Lung microvascular endothelial cell (primary cell): ENCODE measurements at regions not wholly inside any gene's neighbourhood (a gene's known extent, or its start where the extent isn't known, plus 50 kb on each side); places are given as distances from the start of the nearest gene placed in this dataset.

Experiments
- DNase-seq, 2 donors: peaks; one replicate each; pipeline versions ENCODE4 v3.0.0 to v3.0.0-alpha.2; 2010; ENCODE audit warnings: low read depth in 2 of 2

DNA sequence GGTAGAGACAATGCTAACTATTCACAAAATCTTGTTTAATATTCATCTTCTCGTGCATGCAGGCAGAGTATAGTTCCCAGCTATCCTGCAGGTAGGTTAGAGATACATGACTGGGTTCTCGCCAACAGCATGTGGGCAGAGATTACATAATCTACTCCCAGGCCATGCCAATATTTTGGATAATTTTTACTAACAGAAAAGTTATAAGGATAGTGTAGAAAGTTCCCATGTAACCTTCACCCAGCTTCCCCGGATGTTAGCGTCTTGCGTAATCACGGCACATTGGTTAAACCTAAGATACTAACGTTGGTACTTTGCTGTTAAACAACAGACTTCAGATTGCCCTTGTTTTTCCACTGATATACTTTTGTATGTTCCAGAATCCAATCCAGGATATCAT, 215.5 kb upstream of the LARGE1 start:
- no peak for DNase-seq

DNA sequence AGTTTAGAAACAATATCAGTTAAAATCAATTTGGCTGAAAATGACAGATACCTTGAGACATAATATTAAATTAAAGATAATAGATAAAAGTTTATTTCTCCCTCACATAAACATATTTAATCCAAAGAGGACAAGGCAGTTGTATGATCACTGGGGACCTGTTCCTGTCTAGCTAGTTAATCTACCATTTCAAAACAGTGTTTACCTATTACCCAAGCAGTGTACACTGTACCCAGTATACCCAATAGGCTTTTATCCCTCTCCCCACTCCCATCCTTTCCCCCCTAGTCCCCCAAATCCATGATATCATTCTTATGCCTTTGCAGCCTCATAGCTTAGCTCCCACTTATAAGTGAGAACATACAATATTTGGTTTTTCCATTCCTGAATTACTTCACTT, 229.7 kb upstream of the LARGE1 start:
- DNase-seq = no peak

DNA sequence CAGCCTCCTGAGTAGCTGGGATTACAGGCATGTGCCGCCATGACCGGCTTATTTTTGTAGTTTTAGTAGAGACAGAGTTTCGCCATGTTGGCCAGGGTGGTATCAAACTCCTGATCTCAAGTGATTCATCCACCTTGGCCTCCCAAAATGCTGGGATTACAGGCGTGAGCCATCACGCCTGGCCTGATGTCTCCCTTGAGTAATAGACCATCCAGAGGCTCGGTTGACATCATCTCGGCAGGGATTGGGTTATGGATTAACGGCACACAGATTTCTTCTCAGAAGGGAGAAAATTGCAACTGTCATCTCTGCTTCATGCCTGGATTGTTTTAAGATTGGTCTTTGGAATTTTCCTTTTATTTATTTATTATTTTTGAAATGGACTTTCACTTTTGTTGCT, 239.2 kb upstream of the LARGE1 start:
- DNase-seq = no peak

DNA sequence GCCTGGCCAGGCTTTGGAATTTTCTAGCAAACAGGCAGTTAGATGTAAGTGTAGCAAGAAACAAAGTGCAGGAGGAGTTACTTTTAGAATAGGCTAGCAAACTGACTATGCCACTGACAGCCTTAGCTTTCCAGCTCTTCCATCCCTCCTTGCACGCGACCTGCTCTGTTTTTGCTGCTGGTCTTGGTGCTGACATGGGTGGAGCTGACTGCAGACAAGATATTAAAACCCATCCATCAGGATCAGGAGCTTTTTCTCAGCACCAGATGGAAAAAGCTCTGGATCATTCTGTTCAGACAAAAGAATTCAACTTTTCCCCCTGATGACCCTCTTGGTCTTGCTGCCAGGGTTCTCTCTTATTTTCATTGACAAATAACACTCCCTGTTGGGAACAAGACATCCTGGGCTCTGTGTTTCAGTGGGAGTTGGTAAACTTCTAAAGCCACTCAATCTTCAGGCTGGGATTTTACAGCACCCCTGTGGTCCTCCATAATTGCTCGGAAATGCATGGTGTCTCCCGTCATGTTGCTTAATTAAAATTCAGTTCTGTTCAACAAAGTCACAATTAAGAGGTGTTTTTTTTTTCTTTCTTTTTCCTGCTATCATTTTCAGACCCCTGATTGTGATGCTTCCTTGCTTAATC, 240.0 kb upstream of the LARGE1 start:
- DNase-seq = no peak

DNA sequence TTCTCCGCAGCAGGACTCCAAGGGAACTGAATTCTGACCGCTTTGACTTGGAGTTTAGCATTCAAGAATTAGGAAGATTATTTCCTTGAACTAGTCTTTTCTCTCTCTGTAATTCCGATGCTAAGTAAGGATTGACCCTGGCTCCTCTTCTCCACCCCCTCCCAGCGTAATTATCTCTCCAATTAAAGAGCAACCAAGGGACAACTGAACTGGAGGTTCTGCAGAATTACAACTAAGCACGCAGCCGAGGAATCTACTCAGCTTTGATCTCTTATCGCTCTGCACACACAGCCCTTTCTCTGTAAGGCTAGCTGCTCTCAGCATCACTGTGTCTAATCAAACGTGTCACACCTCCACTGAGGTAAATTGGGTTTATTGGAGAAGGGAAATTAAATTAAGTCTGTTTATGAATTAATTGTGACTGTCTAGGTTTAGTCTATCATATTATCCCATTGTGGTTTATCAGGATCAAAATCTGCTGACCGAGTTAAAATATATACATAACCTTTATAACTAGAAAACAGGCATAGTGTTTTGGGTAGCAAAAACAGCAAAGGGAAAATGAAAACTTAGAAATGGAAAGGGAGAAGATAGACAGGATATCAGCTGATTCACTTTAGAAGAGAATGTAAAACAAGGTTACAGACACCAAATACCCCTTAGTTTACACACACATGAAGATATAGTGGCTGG, 241.3 kb upstream of the LARGE1 start:
- DNase-seq = no peak

DNA sequence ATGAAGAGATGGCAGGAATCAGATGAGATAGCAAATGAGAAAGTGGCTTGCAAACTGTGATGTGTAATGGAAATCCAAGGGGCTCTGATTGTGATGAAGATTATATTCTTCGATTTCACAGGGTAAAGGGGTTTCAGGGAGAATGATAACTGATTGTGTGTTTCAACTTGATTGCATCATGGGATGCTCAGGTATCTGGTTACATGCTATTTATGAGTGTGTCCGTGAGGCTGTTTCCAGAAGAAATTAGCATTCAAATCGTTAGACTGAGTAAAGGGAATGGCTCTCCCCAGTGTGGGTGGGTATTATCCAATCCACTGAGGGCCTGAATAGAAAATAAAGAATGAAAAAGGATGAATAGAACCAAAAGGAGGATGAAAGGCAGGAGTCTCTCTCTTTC, 278.7 kb upstream of the LARGE1 start:
- no peak for DNase-seq

DNA sequence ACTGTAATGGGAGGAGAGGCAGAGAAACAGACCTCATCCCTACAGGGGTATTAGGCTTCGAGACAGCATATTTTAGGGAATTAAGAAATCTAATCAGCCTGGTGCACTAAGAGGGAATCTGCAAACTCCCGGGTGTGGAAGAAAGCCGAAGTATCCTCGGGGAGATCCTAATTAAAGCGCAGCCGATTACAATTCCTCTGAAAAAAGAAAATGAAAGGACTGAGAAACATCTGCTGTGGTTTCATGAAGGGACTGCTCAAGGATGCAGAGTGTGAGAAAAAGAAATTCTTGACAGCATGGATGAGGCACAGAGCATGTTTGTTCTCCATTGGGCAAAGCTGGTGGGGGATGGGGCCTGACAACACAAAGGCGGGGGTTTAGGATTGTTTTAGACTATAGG, 290.0 kb upstream of the LARGE1 start:
- no peak for DNase-seq

DNA sequence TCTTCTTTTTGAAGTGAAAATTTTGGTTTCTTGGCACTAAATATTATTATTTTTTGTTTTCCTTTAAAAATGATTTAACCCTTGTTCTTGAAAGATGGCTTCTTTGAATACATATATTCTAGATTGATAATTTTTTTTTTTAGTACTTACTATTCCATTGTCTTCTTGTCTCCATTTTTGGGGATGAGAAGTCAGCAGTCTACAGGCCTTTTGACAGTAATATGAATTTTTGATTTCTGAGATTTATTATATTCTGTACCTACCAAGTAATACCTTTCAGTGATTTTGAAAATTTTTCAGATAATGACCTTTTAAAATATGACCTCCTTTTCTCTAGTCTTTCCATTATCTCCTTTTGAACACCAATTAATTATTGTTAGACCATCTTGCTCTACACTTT, 294.1 kb upstream of the LARGE1 start:
- no peak for DNase-seq

DNA sequence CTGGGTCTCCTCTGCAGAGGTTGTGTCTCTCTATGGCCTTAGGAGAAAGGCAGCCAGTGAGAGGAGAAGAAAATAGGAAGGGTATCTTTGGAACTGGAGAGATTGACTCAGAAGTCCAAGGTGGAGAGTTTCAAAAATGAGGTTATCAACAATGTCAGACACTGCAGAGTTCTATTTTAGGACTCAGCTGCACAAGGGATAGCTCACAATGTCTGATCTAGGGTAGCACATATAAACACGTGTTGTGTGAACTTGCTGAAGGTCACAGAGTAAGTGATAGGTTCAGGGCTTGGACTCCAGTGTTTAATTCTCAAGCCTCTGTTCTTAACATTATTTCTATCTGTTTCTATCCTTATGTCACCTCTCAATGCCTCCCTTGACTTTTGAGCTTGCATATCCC, 305.0 kb upstream of the LARGE1 start:
- no peak for DNase-seq

DNA sequence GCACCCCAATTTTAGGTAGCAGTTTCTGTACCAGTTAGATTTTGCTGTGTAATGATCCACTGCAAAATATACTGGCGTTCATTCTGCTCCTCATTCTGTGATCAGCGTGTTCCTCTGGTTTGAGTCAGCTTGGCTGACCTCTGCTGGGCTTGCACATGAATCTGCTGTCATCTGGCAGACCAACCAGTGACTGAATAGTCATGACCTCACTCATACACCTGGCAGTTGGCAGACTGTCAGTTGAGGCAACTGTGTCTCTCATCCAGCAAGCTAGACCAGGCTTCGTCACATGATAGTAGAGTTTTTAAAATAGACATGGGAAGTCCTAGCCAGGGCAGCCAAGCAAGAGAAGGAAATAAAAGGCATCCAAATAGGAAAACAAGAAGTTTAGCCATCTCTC, 316.3 kb upstream of the LARGE1 start:
- DNase-seq = no peak

DNA sequence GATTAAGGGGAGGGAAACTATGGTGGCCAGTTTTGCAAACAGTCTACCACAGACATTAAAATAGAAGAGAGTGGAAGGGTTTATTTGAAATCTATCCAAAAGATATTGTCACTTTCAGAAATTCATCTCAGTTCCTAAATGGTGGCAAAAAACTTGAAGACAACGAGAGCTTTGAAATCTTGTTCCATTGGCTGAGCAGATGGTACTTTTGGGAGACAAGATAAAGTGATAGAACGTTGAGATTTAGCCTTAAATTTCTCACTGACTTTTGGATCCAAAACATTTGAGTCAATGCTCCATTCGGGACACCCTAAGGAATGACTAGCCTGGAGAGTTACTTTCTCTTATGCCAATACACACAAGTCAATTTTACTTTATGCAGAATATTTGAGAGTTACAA, 319.1 kb upstream of the LARGE1 start:
- DNase-seq = no peak

DNA sequence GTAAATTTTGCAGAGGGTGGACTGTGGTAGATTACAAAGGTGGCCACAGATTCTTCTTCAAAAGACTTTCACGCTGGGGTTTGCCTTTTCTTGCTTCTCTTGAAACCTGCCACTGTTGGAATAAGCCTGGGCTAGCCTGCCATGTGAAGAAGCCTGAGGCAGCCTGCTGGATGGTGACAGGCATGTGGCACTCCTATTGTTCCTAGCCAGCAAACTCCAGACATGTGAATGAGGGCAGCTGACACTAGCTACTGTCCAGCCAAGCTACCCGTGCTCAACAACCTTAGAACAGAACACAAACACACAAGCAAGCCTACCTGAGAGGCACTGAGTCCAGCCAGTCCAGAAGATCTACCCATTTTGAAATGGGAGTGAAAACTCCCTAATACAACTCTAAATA, 322.7 kb upstream of the LARGE1 start:
- DNase-seq = no peak

DNA sequence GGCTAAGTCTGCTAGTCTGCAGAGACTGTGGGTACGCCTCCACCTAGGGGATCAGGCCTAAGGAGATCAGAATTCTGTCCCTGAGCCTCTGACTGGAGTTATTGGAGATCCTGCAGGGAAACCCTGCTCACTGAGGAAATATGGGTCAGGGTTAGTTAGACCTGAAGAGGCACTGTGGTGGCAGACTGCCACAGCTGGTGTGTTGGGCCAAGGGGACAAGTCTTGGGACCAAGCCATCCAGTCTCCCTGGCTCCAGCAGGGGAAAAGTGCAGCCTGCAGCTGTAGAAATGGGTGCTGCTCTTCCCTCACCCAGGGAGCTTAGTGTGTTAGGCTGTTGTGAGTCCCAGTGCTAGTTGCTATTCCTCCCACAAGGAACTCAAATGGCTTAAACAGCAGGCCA, 334.8 kb upstream of the LARGE1 start:
- no peak for DNase-seq

DNA sequence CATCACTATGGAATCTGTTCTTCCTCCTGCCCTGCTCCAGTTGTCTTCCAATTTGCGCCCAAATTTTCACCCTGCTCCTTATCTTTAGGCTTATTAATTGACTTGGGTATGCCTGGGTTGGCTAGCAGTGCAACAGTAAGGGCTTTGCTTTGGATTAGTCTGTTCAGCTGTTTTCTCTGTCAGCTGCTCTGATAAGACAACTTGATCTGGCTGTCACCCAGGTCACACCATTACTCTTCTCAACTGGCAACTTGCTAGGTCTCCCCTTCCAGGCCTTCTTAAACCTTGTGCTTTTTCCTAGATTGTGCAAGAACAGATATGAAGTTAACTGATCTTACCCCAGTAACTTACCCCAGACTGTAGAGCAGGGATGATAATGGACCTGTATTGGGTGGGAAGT, 357.8 kb upstream of the LARGE1 start:
- no peak for DNase-seq

DNA sequence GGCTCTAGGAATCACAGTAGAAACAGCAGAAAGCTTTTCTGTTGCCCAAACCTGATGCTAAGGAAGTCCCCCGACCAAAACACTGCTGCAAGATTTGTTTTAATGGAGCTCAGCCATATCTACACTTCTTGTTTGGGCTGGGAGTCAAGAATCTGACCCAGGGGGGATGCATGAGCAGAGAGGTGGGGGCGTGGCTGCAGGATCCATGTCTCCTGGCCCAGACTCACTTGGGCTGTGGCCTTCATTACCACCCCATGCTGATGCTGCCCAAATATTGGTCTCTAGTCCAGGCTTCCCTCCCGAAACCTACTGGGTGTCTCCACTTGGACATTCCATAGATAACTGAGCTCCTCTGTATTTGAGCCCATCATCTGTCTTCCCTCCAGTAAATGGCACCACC, 361.5 kb upstream of the LARGE1 start:
- no peak for DNase-seq

DNA sequence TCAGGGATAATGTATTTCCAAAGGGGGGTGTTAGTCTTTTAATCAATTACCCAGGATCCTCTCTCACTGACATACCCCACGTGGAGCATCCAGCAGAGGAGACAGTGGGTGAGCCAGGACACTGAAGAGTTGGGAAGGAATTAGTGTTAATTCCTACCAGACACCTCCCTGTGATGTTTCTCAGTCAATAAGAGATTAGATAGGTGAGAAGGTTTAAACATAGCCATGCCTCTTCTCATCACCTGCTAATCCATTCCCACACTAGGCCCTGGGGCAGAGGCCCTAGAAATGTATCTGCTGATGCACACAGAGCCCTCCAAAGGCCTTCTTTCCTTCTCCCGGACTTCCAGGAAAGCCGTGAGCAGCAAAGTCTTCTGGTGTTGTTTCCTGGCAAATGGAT, 363.6 kb upstream of the LARGE1 start:
- no peak for DNase-seq

DNA sequence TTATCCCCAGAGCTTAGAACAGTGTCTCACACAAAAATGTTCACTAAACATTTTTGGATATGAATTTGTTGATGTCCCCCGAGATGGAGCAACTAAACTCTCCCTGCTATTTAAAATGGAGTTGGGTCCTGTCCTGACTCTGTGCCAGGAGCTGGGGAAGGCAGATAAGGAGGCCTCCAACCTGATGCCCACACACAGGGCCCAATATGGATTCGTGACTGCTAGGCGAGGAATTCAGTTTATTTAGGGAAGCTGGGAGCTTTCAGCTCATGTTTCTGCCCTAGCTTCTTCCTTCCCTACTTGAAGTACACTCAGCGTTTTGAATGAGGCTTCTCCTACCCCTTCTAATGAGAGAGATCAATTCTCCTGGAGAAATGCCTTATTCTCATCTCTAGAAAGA, 373.0 kb upstream of the LARGE1 start:
- DNase-seq = no peak

DNA sequence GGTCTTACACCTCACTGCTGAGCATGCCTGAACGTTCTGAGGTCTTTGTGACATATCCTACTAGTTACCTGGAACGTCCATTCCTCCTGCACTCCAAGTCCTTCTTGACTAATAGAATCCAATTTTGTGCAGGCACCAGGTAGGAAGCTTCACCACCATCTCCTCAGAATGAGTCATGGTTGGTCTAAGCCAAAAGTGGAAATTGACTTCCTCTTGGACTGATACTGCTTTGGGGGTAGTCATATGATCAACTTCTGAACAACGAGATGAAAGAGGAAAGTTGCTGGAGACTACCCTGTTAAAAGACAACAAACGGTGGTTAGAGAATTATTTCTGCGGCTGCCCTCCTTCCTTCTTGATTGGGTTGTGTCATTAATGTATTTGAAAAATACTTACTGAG, 374.2 kb upstream of the LARGE1 start:
- no peak for DNase-seq

DNA sequence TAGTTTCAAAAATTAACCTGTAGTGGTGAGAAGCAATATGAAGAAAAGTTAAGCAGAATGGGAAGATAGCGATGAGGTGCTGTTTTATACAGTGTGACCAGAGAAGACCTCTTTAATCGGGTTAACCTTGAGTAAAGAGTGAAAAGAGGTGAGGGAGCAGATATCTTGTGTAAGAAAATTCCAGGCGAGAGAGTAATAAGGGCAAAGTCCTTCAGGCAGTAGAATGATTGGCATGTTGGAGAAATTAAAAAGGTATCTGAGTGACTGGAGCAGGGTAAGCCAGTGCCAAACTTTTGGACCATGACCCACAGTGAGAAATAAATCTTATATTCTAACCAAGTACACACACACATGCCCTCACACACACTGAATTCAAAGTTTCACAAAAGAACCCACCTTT, 374.7 kb upstream of the LARGE1 start:
- no peak for DNase-seq

DNA sequence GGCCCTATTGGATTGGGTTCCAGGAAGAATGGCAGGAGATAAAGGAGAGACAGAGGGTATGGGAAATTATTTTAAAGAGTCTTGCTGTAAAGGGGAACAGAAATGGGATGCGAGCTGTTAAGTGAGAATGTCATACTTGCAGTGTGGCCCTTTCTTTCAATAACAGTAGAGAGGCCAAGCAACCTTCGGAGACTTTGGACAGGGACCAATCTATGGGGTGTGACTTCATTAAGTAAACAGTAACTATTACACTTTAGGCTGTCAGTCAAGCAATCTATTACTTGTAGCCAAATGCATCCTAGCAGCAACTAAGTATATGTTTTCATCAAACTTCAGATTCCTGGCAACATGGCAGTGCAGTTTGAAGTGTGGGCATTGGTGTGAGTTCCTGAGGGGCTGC, 376.2 kb upstream of the LARGE1 start:
- no peak for DNase-seq

DNA sequence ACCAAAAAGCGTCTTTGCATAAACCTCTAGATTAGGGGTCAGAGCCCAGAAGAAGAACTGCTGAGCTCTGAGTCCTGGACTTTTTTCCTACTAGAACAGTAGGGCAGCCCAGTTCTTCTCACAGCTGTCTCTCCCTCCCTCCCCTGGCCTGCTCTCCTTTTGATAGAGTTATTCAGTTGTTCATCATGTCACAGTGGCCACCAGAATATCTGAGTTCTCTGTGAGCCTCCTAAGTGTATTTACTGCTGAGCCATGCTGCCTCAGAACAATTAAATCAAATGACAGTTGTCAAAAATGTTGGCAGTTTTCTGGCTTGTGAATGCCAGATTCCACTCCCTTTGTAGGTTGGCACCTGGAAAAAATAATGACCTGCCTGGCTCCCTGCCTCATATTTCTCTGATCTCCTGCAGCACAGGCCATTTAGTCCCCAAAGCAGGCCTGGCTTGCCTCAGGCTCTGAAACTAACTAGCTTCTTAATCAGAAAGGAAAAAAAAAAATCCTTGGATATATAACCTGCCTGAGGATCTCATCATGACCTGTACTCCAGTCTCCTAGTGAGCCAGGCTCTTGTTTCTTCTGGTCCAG, 377.4 kb upstream of the LARGE1 start:
- no peak for DNase-seq

DNA sequence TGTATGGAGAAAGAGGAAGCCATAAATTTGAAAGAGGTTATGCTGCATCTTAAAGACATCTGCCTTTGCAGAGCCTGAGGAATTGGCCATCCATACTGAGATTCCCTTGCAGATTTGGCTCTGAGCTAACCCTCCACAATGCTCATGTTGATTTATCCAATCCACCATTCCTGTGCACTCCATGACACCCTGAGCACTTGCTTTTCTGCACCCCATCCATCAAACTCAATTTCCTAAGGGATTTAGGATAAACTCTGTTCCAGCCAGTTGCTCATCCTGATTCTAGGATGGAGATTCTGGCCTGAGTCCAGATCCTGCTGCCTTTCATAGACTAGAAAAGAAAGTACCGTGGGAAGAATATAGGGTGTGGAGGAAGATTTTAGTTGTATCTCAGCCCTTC, 379.2 kb upstream of the LARGE1 start:
- DNase-seq = no peak

DNA sequence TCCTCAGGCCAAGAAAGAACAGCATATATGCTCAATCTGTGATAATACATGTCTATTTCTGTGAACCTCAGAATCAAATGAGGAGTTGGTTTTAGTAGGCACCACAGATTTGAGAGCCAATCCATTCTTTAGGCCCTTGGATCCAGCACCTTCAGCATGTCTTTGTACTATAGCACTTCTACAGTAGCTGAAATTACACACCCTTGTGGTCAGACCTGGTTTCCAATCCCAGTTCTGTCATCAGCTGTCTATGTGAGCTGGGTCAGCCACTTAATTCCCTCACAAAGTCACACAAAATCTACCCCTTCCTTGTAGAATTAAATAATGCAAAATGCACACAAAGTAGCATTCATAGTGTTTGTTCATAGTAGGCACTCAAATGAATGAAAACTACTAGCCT, 381.3 kb upstream of the LARGE1 start:
- no peak for DNase-seq

DNA sequence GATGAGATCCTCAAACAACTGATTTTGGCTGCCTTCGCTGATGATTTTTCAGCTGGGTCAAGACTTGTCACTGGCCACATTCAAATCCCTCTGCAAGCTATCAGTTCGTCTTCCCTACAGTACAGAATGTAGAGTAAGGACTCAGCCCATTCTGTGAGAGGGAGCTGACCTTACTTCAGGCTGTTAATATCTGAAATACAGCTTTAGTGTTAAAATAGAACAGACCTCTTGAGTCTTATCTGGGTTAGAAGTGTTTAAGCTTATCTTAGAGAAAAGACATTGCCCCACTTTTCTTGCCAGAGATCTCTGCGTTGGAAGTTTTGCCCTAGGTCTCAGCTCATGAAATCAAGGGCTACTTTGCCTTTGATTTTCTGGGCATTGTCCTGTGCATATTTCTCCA, 383.4 kb upstream of the LARGE1 start:
- no peak for DNase-seq
